ENCODE measurements at regions not wholly inside any gene's neighbourhood (a gene's known extent, or its start where the extent isn't known, plus 50 kb on each side); places are given as distances from the start of the nearest gene placed in this dataset.

DNA sequence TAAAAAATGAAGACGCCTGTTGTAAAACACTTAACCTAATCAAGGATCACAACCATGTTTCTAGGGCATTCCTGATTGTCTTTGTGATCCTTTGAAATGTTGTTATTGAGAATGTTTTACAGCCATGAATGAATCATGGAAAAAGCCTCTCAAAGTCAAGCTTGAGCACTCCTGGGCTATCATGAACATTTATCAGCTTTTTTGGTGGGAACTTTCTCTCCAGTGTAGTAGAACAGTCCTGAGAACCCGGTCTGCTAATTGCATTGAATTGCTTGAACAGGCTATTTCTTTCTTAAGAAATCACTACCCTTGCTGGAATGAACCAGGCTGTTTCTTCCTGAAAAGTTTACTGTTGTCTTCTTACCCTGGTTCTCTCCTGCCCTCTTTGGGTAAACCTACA, 516.5 kb downstream of the FGF9 start:
- no peaks in the 10 kb centered on the region for H3K27me3 ChIP-seq
- TF ChIP-seq, protein P1, sequence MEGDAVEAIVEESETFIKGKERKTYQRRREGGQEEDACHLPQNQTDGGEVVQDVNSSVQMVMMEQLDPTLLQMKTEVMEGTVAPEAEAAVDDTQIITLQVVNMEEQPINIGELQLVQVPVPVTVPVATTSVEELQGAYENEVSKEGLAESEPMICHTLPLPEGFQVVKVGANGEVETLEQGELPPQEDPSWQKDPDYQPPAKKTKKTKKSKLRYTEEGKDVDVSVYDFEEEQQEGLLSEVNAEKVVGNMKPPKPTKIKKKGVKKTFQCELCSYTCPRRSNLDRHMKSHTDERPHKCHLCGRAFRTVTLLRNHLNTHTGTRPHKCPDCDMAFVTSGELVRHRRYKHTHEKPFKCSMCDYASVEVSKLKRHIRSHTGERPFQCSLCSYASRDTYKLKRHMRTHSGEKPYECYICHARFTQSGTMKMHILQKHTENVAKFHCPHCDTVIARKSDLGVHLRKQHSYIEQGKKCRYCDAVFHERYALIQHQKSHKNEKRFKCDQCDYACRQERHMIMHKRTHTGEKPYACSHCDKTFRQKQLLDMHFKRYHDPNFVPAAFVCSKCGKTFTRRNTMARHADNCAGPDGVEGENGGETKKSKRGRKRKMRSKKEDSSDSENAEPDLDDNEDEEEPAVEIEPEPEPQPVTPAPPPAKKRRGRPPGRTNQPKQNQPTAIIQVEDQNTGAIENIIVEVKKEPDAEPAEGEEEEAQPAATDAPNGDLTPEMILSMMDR (IDR thresholded peaks at IDR 0.05) = no peak
- no peaks in the 10 kb centered on the region for H3K4me1 ChIP-seq (ENCODE audit: control insufficient read depth in 1 of 2, insufficient read depth in 1 of 2, low read depth in 1 of 2, low read length in 1 of 2)
- H3K4me3 ChIP-seq (ENCODE audit: low read depth in 1 of 2, low read length in 1 of 2) = no peak overlapping the region
- no peak overlapping the region for H3K27ac ChIP-seq
- H3K9me3 ChIP-seq = no peaks in the 10 kb centered on the region
- H3K36me3 ChIP-seq = no peaks in the 10 kb centered on the region

DNA sequence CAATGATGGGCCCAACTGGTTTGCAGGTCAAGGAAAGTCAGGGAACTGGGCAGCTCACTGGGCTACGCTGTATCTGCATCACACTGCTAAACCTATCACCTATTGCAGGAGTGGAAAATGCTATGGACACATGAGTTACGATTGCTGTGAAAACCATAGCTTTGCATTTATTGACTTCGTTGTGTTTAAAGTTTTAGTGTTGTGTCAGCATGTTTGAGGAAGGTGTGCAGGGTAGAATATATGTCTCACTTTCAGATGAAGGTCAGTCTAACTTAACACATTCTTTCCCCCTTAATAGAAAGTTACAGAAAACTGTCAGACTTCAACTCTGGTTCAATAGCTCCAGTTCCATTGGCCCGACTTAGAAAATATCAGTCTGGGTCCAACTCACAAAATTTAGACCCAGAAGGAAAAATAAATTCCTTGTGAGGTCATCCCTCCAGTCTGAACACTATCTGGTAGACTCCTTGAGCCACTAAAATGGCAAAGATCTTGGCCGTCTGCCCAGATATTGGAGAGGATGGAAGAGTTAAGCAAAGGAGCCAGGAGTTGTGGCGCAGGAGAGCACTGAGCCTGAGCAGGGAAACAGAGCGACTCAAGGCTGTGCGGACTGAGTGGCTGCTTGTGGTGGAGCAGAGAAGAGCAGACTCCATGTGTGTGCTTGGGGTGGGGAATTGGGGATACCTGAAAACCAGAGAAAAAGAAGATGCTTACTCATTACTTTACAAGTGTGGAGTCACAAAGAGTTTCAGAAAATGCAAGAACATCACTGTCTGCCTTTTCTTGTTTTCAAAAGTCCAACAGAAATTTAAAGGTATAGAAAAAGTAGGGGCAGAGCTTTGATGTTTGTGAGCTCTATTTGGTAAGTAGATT, 518.5 kb downstream of the FGF9 start:
- Histone ChIP-seq H3K27ac (no peak overlapping the region), H3K27me3 (no peaks in the 10 kb centered on the region), H3K9me3 (no peaks in the 10 kb centered on the region), H3K36me3 (no peaks in the 10 kb centered on the region), H3K4me1 (ENCODE audit: control insufficient read depth in 1 of 2, insufficient read depth in 1 of 2, low read depth in 1 of 2, low read length in 1 of 2) (no peaks in the 10 kb centered on the region), H3K4me3 (ENCODE audit: low read depth in 1 of 2, low read length in 1 of 2) (no peak overlapping the region)
- TF ChIP-seq, protein P1 (IDR thresholded peaks at IDR 0.05) = no peak

DNA sequence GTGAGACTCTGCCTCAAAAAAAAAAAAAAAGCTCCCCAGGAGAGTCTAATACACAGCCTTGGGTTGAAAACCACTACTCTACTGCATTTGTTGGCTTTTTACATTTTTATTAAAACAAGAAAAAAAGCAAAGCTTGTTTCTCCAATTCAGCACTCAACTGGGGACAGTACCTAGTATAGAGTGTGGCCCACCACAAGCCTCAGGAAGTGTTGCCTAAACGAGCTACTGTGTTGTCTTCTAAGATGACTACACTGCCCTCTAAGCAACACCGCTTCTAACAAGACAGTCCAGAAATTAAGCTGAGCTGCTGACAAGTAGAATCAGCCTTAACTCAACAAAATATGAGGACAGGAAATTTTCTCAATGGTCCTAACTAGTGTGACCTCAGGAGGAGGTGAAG, 522.2 kb downstream of the FGF9 start:
- H3K4me1 ChIP-seq (ENCODE audit: control insufficient read depth in 1 of 2, insufficient read depth in 1 of 2, low read depth in 1 of 2, low read length in 1 of 2) = no peaks in the 10 kb centered on the region
- no peaks in the 10 kb centered on the region for H3K9me3 ChIP-seq
- no peaks in the 10 kb centered on the region for H3K27me3 ChIP-seq
- no peak overlapping the region for H3K27ac ChIP-seq
- no peak overlapping the region for H3K4me3 ChIP-seq (ENCODE audit: low read depth in 1 of 2, low read length in 1 of 2)
- TF ChIP-seq, protein P1 (IDR thresholded peaks at IDR 0.05) = no peak
- H3K36me3 ChIP-seq = no peaks in the 10 kb centered on the region

DNA sequence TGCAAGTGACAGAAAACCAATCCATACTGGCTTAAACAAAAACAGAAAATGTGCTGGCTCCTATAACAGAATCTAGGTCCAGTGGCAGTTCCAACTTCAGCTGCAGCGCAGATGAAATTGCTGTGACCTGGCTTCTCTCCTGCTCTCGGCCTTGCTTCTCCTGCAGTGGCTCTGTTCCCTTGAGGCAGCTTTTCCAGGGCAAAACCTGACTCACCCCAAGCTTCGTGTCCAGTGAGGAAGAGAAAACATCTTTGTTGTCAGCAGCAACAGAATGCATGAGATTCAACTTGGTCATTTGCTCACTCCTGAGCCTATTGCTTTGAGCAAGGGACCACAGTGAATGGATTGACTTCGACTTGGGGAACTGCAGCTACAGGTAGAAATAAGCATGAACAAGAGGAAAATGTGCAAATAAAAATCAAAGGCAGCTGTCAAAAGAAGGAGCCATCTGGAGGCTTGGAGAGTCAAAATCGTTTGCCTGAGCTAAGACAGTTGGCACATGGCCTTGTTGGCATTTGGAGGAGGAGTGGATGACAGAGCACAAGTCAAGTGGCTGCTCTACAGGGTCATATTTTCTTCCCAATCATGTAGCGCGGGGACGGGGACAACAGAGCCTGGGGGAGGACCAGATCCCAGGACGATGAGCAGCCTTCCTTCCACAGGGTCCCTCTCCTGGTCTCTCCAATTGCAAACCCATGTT, 523.4 kb downstream of the FGF9 start:
- TF ChIP-seq, protein P1 (IDR thresholded peaks at IDR 0.05) = no peak
- Histone ChIP-seq H3K9me3 (no peaks in the 10 kb centered on the region), H3K36me3 (no peaks in the 10 kb centered on the region), H3K27ac (no peak overlapping the region), H3K4me1 (ENCODE audit: control insufficient read depth in 1 of 2, insufficient read depth in 1 of 2, low read depth in 1 of 2, low read length in 1 of 2) (no peaks in the 10 kb centered on the region), H3K4me3 (ENCODE audit: low read depth in 1 of 2, low read length in 1 of 2) (no peak overlapping the region), H3K27me3 (no peaks in the 10 kb centered on the region)

GRCh38 chr13:22195726-22196125, 524.9 kb downstream of the FGF9 start:
- TF ChIP-seq, protein P1 (IDR thresholded peaks at IDR 0.05) = no peak
- Histone ChIP-seq H3K27ac (no peak overlapping the region), H3K4me3 (ENCODE audit: low read depth in 1 of 2, low read length in 1 of 2) (no peak overlapping the region)

More at GRCh38 chr13:22195726-22196125, 524.9 kb downstream of the FGF9 start:
- Histone ChIP-seq H3K4me1 (ENCODE audit: control insufficient read depth in 1 of 2, insufficient read depth in 1 of 2, low read depth in 1 of 2, low read length in 1 of 2) (no peaks in the 10 kb centered on the region), H3K9me3 (no peaks in the 10 kb centered on the region), H3K36me3 (no peaks in the 10 kb centered on the region), H3K27me3 (no peaks in the 10 kb centered on the region)
